DMS153 treated with DMSO at 0.1 percent for 48 hours (cell line): ENCODE measurements at regions not wholly inside any gene's neighbourhood (a gene's known extent, or its start where the extent isn't known, plus 50 kb on each side); places are given as distances from the start of the nearest gene placed in this dataset.
"Not testable (repeated sequence)": the region's sequence is repeated elsewhere in the genome, so short reads cannot be mapped to it uniquely, and the experiment has no call there.

Experiments used
- DNase-seq: peaks from one replicate; lab custom pipeline; 2025; ENCODE audit not compliant: unreplicated experiment; lab: John Stamatoyannopoulos, UW

- DNase-seq = not testable (repeated sequence)
Observed at GRCh38 chr6:120268256-120268655, 918.7 kb upstream of the MAN1A1 start.

- no peak for DNase-seq
Observed at GRCh38 chr6:120262354-120262753, 912.8 kb upstream of the MAN1A1 start.

GRCh38 chr6:120260636-120261035 lies 911.1 kb upstream of the MAN1A1 start:
- no peak for DNase-seq

- no peak for DNase-seq
Observed at GRCh38 chr6:120254651-120255050, 905.1 kb upstream of the MAN1A1 start.

- DNase-seq = no peak
Observed at GRCh38 chr6:120248451-120248850, 898.9 kb upstream of the MAN1A1 start.

- no peak for DNase-seq
Observed at GRCh38 chr6:120237221-120237620, 887.7 kb upstream of the MAN1A1 start.

- DNase-seq = no peak
Observed at GRCh38 chr6:120230008-120230407, 880.4 kb upstream of the MAN1A1 start.

GRCh38 chr6:120228297-120228696 lies 878.7 kb upstream of the MAN1A1 start:
- no peak for DNase-seq

- DNase-seq = no peak
Observed at GRCh38 chr6:120219339-120219738, 869.8 kb upstream of the MAN1A1 start.

GRCh38 chr6:120214088-120214499 lies 864.5 kb upstream of the MAN1A1 start:
- no peak for DNase-seq

- no peak for DNase-seq
Observed at GRCh38 chr6:120211955-120212792, 862.6 kb upstream of the MAN1A1 start.

GRCh38 chr6:120202878-120203277 lies 853.3 kb upstream of the MAN1A1 start:
- no peak for DNase-seq

GRCh38 chr6:120200853-120201252 lies 851.3 kb upstream of the MAN1A1 start:
- DNase-seq = no peak

GRCh38 chr6:120198033-120198432 lies 848.5 kb upstream of the MAN1A1 start:
- DNase-seq = no peak

- DNase-seq = no peak
Observed at GRCh38 chr6:120186080-120186479, 836.5 kb upstream of the MAN1A1 start.

- DNase-seq = no peak
Observed at GRCh38 chr6:120173250-120173649, 823.7 kb upstream of the MAN1A1 start.

GRCh38 chr6:120164531-120164930 lies 815.0 kb upstream of the MAN1A1 start:
- DNase-seq = no peak

- DNase-seq = no peak
Observed at GRCh38 chr6:120157873-120158272, 808.3 kb upstream of the MAN1A1 start.

GRCh38 chr6:120147071-120147871 lies 797.7 kb upstream of the MAN1A1 start:
- DNase-seq = no peak

GRCh38 chr6:120141601-120142000 lies 792.0 kb upstream of the MAN1A1 start:
- DNase-seq = no peak

- no peak for DNase-seq
Observed at GRCh38 chr6:120137492-120137891, 787.9 kb upstream of the MAN1A1 start.

- no peak for DNase-seq
Observed at GRCh38 chr6:120129228-120129627, 779.7 kb upstream of the MAN1A1 start.
